ENCODE measurements at regions not wholly inside any gene's neighbourhood (a gene's known extent, or its start where the extent isn't known, plus 50 kb on each side); places are given as distances from the start of the nearest gene placed in this dataset.

DNA sequence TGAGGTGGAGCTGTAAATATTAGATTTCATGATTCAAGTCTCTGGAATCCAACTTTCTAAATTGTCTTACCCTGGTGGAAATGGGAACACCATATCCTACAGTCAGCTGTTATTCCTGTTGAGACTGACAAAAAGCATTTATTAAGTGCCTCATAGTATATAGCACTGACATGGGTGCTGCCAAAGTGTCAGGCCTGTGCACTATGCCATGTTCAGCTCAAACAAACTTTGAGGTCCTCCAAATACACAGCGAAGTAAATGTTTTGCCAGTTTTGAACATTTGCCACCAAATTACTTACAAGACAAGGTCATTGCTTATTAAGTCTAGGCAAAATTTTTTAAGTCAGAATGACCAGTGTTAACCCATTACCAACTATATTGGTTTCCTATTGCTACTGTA is 162.9 kb upstream of the SLC25A13 start:
- no peak for DNase-seq (ENCODE audit: low read depth)

DNA sequence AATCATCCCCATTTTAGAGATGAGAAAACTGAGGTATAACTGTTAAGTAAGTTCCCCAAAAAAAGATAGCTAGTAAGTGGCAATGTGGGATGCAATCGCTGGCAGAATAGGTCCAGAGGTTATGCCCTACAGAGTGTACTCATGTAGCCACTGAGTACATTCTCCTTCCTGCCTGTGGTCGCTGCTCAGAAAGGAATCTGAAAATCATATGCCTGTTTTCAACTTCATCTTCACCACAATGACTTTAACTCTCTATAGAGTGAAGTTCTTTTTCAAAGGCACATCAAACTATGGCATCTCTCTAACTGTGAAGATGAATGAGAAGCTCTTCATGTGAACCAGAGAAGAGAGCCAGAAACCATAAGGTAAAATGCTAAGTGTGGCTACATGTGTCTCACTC is 162.2 kb upstream of the SLC25A13 start:
- DNase-seq (ENCODE audit: low read depth) = no peak

DNA sequence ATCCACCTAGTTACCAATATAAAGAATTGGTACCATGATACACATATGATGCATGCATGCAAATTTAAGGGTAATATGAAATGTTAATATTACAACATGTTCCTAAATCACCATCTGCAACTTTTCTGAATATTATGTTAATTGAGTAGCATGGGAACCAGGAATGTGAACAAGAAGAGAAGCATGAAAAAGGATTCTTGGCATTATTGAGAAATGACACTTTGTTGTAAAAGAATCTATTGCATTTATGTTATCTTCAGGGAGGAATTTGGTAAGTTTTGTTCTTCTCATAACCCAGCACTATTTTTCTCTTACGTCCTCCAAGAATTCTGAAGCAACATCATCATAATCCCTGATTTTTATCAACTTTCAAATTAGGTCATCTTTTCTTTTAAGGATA is 159.9 kb upstream of the SLC25A13 start:
- peak; percentile 7 for DNase-seq (ENCODE audit: low read depth)

GRCh38 chr7:96479015-96479645 is 157.2 kb upstream of the SLC25A13 start:
- no peak for DNase-seq (ENCODE audit: low read depth)

GRCh38 chr7:96471606-96472005 is 149.7 kb upstream of the SLC25A13 start:
- no peak for DNase-seq (ENCODE audit: low read depth)

DNA sequence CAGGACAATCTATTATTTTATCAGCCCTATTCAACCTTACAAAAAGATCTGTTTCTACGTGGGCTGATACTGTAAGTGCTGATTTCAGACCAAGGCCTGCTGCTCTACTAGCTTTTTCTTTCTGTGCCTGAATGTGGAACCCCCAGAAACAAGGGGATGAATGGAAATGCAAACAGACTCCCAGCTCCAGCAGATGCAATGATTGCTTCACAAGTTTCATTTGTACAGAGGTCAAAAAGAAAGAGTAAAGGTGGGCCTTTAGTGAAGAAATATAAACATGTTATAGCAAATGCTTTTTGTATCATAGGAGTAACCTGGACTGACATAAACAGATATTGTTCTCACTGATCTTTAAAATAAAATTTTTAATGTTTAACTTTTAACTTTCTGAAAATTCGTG is 130.2 kb upstream of the SLC25A13 start:
- no peak for DNase-seq (ENCODE audit: low read depth)

DNA sequence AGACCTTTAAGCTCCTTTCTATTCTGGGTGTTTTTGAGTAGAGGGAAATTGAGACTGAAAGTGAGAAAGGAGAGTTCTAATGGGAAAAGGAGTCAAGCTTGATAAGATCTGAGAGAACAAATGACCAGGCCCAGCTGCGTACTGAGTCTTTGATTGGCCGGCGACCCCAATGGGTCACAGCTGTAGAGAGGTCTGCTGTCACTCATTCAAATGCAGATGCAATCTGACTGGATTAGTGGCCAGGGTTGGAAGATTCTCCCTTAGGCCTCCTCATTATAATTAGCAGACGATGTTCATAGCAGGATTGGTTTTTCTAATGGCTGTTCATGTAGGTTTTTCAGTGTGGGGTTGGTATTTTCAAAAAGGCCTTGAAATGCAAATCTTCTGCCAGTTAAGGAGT is 127.2 kb upstream of the SLC25A13 start:
- no peak for DNase-seq (ENCODE audit: low read depth)

DNA sequence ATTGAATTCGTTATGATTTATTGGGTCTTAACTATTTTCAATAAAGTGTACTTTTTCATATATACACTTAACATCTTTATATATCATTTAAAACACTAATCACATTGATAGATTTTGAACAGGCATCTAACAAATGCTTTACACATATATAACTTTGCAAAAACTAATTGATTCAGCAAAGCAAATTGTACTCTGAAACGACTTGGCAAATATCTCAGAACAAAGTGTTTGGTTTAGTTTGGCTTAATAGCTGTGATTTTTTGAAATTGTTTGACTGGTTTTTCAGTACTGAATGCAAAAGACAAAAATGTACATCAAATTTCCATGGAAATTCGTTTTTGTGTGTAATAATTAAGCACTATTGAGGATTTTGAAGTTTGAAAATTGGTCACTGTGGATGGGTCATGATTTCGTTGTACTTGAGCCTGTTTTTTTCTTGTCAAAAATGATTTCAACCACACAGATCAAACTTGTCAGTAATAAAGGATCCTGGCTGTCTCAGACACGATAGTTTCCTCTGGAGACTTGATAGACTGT is 125.3 kb upstream of the SLC25A13 start:
- no peak for DNase-seq (ENCODE audit: low read depth)

DNA sequence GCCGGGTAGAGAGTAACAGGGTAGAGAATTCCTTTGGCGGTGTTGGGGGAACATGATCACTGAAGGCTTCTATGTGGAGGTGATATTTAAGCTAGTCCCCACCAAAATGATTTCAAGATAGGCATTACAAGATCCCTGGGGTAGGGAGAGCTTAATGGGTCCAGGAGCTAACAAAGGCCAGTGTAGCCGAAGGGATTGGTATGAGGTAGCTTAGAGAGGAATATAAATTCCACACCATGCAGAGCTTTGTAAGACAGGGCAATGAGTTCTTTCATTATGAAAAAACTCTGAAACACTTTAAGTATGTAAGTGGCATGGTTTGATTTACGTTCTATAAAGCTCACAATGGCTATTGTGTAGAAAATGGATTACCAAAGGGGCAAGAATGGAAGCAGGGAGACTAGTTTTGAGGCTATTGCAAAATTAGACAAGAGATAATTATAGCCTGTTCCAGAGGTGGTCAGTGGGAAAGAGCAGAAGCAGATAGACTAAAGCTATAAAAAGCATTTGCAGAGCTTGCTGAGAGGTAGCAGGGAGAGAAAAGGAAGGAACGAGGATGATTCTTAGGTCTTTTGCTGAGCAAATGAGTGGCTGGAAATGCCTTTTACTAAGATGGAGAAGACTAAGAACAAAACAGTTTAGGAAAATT is 119.7 kb upstream of the SLC25A13 start:
- DNase-seq (ENCODE audit: low read depth) = no peak

GRCh38 chr7:96440328-96440727 is 118.4 kb upstream of the SLC25A13 start:
- no peak for DNase-seq (ENCODE audit: low read depth)

GRCh38 chr7:96436880-96437279 is 115.0 kb upstream of the SLC25A13 start:
- DNase-seq (ENCODE audit: low read depth) = no peak

GRCh38 chr7:96430356-96430755 is 108.5 kb upstream of the SLC25A13 start:
- no peak for DNase-seq (ENCODE audit: low read depth)

GRCh38 chr7:96427143-96427542 is 105.2 kb upstream of the SLC25A13 start:
- no peak for DNase-seq (ENCODE audit: low read depth)

GRCh38 chr7:96426685-96427084 is 104.8 kb upstream of the SLC25A13 start:
- no peak for DNase-seq (ENCODE audit: low read depth)

GRCh38 chr7:96426027-96426426 is 104.1 kb upstream of the SLC25A13 start:
- DNase-seq (ENCODE audit: low read depth) = no peak

DNA sequence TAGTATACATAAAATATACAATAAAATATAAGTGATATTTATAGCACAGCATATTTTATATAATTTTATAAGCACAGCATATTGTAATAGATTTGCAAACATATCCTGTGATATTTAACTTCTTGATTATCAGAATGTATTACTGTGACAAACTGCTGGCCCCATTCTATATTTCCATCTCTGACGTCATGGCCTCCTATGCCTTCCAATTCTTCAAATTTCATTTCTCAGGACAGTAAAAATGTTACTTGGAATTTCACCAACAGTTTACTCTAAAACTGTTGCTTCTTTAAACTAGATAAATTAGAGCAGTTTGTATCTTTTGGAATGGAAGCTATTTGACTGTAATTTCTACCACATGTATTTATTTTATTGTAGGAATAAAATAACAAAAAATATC is 102.5 kb upstream of the SLC25A13 start:
- DNase-seq (ENCODE audit: low read depth) = no peak

DNA sequence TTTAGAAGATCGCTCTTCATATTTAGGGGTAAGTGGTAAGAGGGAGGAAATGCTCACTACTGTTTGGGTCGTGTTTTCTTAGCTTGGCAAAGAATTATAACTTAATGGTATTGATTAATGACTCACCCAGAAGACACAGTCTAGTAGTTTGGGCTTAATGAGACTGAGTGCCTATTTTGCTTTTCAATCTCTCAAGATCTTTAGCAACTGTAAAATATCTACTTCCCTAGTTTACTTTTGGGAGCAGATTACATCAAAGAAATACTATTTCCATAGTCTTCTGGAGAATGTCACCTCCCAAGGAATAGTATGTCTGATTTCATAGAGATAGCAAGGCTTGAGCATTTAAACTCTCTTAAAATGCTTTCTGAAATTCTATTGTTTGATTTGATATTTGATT is 100.5 kb upstream of the SLC25A13 start:
- no peak for DNase-seq (ENCODE audit: low read depth)

- DNase-seq (ENCODE audit: low read depth) = no peak
These were observed 96.7 kb upstream of the SLC25A13 start for GRCh38 chr7:96418581-96418980.

DNA sequence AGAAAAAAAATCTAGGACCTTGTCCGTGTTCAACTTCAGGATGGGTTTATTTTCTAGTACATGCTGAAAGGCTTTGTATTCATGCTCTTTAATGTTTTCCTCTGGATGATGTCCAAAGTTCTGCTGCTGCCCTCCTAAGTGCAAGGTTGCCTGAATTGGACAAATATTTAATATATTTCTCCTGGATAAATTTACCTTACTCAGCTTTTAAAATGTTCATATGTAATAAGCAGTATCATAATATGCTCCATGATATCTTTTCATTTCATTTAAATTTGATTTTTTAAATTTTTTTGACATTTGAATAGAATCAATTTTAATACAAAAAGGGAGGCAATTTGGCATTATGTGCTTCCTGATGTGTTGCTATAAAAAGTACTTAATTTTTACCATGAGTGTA is 95.9 kb upstream of the SLC25A13 start:
- no peak for DNase-seq (ENCODE audit: low read depth)

DNA sequence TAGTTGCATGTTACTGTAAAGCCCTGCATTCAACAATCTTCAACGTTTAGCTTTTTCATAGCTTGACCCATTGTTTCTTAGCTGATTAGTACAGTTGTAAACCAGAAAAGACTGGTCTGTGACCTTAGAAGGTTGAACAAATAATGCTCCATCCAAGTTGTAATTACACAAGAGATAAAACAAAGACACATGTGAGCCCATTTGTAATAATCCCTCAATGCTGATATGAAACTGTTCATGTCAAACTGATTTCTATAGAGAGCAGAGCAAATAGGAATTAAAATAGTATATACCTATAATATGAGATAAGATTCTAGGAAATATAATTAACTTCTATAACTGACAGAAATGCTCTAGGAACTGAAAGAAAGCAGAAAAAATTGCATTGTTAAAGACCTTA is 94.7 kb upstream of the SLC25A13 start:
- DNase-seq (ENCODE audit: low read depth) = no peak

- no peak for DNase-seq (ENCODE audit: low read depth)
These were observed 94.2 kb upstream of the SLC25A13 start for GRCh38 chr7:96416116-96416515.

GRCh38 chr7:96415293-96415940 is 93.5 kb upstream of the SLC25A13 start:
- no peak for DNase-seq (ENCODE audit: low read depth)

DNA sequence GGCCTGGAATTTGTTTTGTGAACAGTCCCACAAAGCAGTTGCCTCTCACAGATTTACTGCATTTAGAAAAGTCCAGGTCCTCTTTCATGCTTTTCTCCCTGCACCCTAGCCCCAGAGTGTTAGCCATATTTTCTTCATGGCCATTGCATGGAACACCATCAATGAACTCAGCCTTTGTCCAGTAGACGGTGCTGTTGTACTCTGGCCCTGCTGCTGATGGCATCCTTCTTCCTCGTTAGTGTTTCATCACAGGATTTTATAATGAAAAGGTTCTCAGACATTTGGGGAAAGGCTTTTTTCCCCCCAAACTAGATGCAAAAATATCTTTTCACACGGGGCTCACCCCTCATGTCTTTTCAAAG is 93.0 kb upstream of the SLC25A13 start:
- no peak for DNase-seq (ENCODE audit: low read depth)

Measured in GM04503 (cell line).